ENCODE measurements at regions not wholly inside any gene's neighbourhood (a gene's known extent, or its start where the extent isn't known, plus 50 kb on each side); places are given as distances from the start of the nearest gene placed in this dataset.

- Histone ChIP-seq H3K9ac (ENCODE audit: low read length in 2 of 2) (no peak overlapping the region), H3K36me3 (ENCODE audit: control insufficient read depth in 2 of 2, insufficient read depth in 2 of 2, low read length in 2 of 2) (no peaks in the 10 kb centered on the region), H3K4me1 (ENCODE audit: control insufficient read depth, insufficient read depth, low read length) (no peaks in the 10 kb centered on the region), H3K27me3 (ENCODE audit: control insufficient read depth in 1 of 2, insufficient read depth in 2 of 2, low read length in 2 of 2) (peaks cover 0 to 2% of the 10 kb centered on the region in 2 donors), H3K27ac (ENCODE audit: low read length) (no peak overlapping the region), H3K9me3 (ENCODE audit: control insufficient read depth in 2 of 2, low read length in 2 of 2) (no peaks in the 10 kb centered on the region), H3K4me3 (ENCODE audit: low read length in 2 of 2) (no peak overlapping the region)
These were observed 1184.5 kb downstream of the BRD1 start for GRCh38 chr22:48643066-48643731.

- Histone ChIP-seq H3K9ac (ENCODE audit: low read length in 2 of 2) (no peak overlapping the region), H3K9me3 (ENCODE audit: control insufficient read depth in 2 of 2, low read length in 2 of 2) (no peaks in the 10 kb centered on the region), H3K4me3 (ENCODE audit: low read length in 2 of 2) (no peak overlapping the region), H3K36me3 (ENCODE audit: control insufficient read depth in 2 of 2, insufficient read depth in 2 of 2, low read length in 2 of 2) (no peaks in the 10 kb centered on the region), H3K27me3 (ENCODE audit: control insufficient read depth in 1 of 2, insufficient read depth in 2 of 2, low read length in 2 of 2) (peaks cover 0 to 2% of the 10 kb centered on the region in 2 donors), H3K4me1 (ENCODE audit: control insufficient read depth, insufficient read depth, low read length) (no peaks in the 10 kb centered on the region), H3K27ac (ENCODE audit: low read length) (no peak overlapping the region)
These were observed 1185.1 kb downstream of the BRD1 start for GRCh38 chr22:48642550-48642949.

- Histone ChIP-seq H3K9me3 (ENCODE audit: control insufficient read depth in 2 of 2, low read length in 2 of 2) (no peaks in the 10 kb centered on the region), H3K27ac (ENCODE audit: low read length) (no peak overlapping the region), H3K9ac (ENCODE audit: low read length in 2 of 2) (no peak overlapping the region), H3K4me1 (ENCODE audit: control insufficient read depth, insufficient read depth, low read length) (no peaks in the 10 kb centered on the region), H3K4me3 (ENCODE audit: low read length in 2 of 2) (no peak overlapping the region), H3K27me3 (ENCODE audit: control insufficient read depth in 1 of 2, insufficient read depth in 2 of 2, low read length in 2 of 2) (peaks cover 0 to 2% of the 10 kb centered on the region in 2 donors), H3K36me3 (ENCODE audit: control insufficient read depth in 2 of 2, insufficient read depth in 2 of 2, low read length in 2 of 2) (no peaks in the 10 kb centered on the region)
These were observed 1185.7 kb downstream of the BRD1 start for GRCh38 chr22:48641906-48642475.

GRCh38 chr22:48640890-48641841 is 1186.5 kb downstream of the BRD1 start:
- Histone ChIP-seq H3K27ac (ENCODE audit: low read length) (no peak overlapping the region), H3K9me3 (ENCODE audit: control insufficient read depth in 2 of 2, low read length in 2 of 2) (no peaks in the 10 kb centered on the region), H3K27me3 (ENCODE audit: control insufficient read depth in 1 of 2, insufficient read depth in 2 of 2, low read length in 2 of 2) (peaks cover 0 to 2% of the 10 kb centered on the region in 2 donors), H3K4me3 (ENCODE audit: low read length in 2 of 2) (no peak overlapping the region), H3K4me1 (ENCODE audit: control insufficient read depth, insufficient read depth, low read length) (no peaks in the 10 kb centered on the region), H3K9ac (ENCODE audit: low read length in 2 of 2) (no peak overlapping the region), H3K36me3 (ENCODE audit: control insufficient read depth in 2 of 2, insufficient read depth in 2 of 2, low read length in 2 of 2) (no peaks in the 10 kb centered on the region)

- H3K4me1 ChIP-seq (ENCODE audit: control insufficient read depth, insufficient read depth, low read length): no peaks in the 10 kb centered on the region
- peaks cover 0 to 2% of the 10 kb centered on the region in 2 donors for H3K27me3 ChIP-seq (ENCODE audit: control insufficient read depth in 1 of 2, insufficient read depth in 2 of 2, low read length in 2 of 2)
- no peak overlapping the region for H3K9ac ChIP-seq (ENCODE audit: low read length in 2 of 2)
- no peak overlapping the region for H3K27ac ChIP-seq (ENCODE audit: low read length)
- no peak overlapping the region for H3K4me3 ChIP-seq (ENCODE audit: low read length in 2 of 2)
- H3K36me3 ChIP-seq (ENCODE audit: control insufficient read depth in 2 of 2, insufficient read depth in 2 of 2, low read length in 2 of 2): no peaks in the 10 kb centered on the region
- no peaks in the 10 kb centered on the region for H3K9me3 ChIP-seq (ENCODE audit: control insufficient read depth in 2 of 2, low read length in 2 of 2)
These were observed 1187.6 kb downstream of the BRD1 start for GRCh38 chr22:48639896-48640748.

GRCh38 chr22:48639021-48639795 is 1188.5 kb downstream of the BRD1 start:
- Histone ChIP-seq H3K4me1 (ENCODE audit: control insufficient read depth, insufficient read depth, low read length) (no peaks in the 10 kb centered on the region), H3K27me3 (ENCODE audit: control insufficient read depth in 1 of 2, insufficient read depth in 2 of 2, low read length in 2 of 2) (peaks cover 0 to 2% of the 10 kb centered on the region in 2 donors), H3K4me3 (ENCODE audit: low read length in 2 of 2) (no peak overlapping the region), H3K36me3 (ENCODE audit: control insufficient read depth in 2 of 2, insufficient read depth in 2 of 2, low read length in 2 of 2) (no peaks in the 10 kb centered on the region), H3K9me3 (ENCODE audit: control insufficient read depth in 2 of 2, low read length in 2 of 2) (no peaks in the 10 kb centered on the region), H3K9ac (ENCODE audit: low read length in 2 of 2) (no peak overlapping the region), H3K27ac (ENCODE audit: low read length) (no peak overlapping the region)

GRCh38 chr22:48637231-48637630 is 1190.4 kb downstream of the BRD1 start:
- no peak overlapping the region for H3K9ac ChIP-seq (ENCODE audit: low read length in 2 of 2)
- H3K9me3 ChIP-seq (ENCODE audit: control insufficient read depth in 2 of 2, low read length in 2 of 2): no peaks in the 10 kb centered on the region
- H3K36me3 ChIP-seq (ENCODE audit: control insufficient read depth in 2 of 2, insufficient read depth in 2 of 2, low read length in 2 of 2): no peaks in the 10 kb centered on the region
- H3K27ac ChIP-seq (ENCODE audit: low read length): no peak overlapping the region
- no peak overlapping the region for H3K4me3 ChIP-seq (ENCODE audit: low read length in 2 of 2)
- no peaks in the 10 kb centered on the region for H3K4me1 ChIP-seq (ENCODE audit: control insufficient read depth, insufficient read depth, low read length)
- H3K27me3 ChIP-seq (ENCODE audit: control insufficient read depth in 1 of 2, insufficient read depth in 2 of 2, low read length in 2 of 2): peaks cover 0 to 2% of the 10 kb centered on the region in 2 donors

GRCh38 chr22:48636746-48637145 is 1190.9 kb downstream of the BRD1 start:
- H3K36me3 ChIP-seq (ENCODE audit: control insufficient read depth in 2 of 2, insufficient read depth in 2 of 2, low read length in 2 of 2): no peaks in the 10 kb centered on the region
- H3K9me3 ChIP-seq (ENCODE audit: control insufficient read depth in 2 of 2, low read length in 2 of 2): no peaks in the 10 kb centered on the region
- no peak overlapping the region for H3K27ac ChIP-seq (ENCODE audit: low read length)
- no peak overlapping the region for H3K4me3 ChIP-seq (ENCODE audit: low read length in 2 of 2)
- H3K4me1 ChIP-seq (ENCODE audit: control insufficient read depth, insufficient read depth, low read length): no peaks in the 10 kb centered on the region
- H3K9ac ChIP-seq (ENCODE audit: low read length in 2 of 2): no peak overlapping the region
- H3K27me3 ChIP-seq (ENCODE audit: control insufficient read depth in 1 of 2, insufficient read depth in 2 of 2, low read length in 2 of 2): peaks cover 0 to 2% of the 10 kb centered on the region in 2 donors

GRCh38 chr22:48635816-48636215 is 1191.9 kb downstream of the BRD1 start:
- H3K9me3 ChIP-seq (ENCODE audit: control insufficient read depth in 2 of 2, low read length in 2 of 2): no peaks in the 10 kb centered on the region
- H3K9ac ChIP-seq (ENCODE audit: low read length in 2 of 2): no peak overlapping the region
- peaks cover 0 to 2% of the 10 kb centered on the region in 2 donors for H3K27me3 ChIP-seq (ENCODE audit: control insufficient read depth in 1 of 2, insufficient read depth in 2 of 2, low read length in 2 of 2)
- no peak overlapping the region for H3K27ac ChIP-seq (ENCODE audit: low read length)
- no peak overlapping the region for H3K4me3 ChIP-seq (ENCODE audit: low read length in 2 of 2)
- H3K4me1 ChIP-seq (ENCODE audit: control insufficient read depth, insufficient read depth, low read length): no peaks in the 10 kb centered on the region
- no peaks in the 10 kb centered on the region for H3K36me3 ChIP-seq (ENCODE audit: control insufficient read depth in 2 of 2, insufficient read depth in 2 of 2, low read length in 2 of 2)

All from stomach smooth muscle (tissue), 2 donors.